WTC11 (cell line): ENCODE measurements at regions not wholly inside any gene's neighbourhood (a gene's known extent, or its start where the extent isn't known, plus 50 kb on each side); places are given as distances from the start of the nearest gene placed in this dataset.

ENCODE experiments used
- ATAC-seq: fragments of 200-7000 bp; cut with Tn5 transposase; 2 replicates; pipeline ENCODE4 v1.10.0; 2021; ENCODE audit warnings: mild to moderate bottlenecking, moderate library complexity
- CTCF ChIA-PET: fragments of 300-600 bp; sonication (Branson Sonifier 250); formaldehyde crosslinking; loops from one replicate; lab custom pipeline; 2021; ENCODE audit warnings: antibody characterized with exemption; lab: Charles Lee
- POLR2A ChIA-PET: fragments of 350-600 bp; sonication (Branson Sonifier 250); formaldehyde crosslinking; loops from one replicate; lab custom pipeline; 2021; ENCODE audit warnings: antibody characterized with exemption; lab: Charles Lee
- DNase-seq: peaks from one replicate; pipeline ENCODE4 v3.0.0; 2021; ENCODE audit warnings: low spot score
- H3K27ac Mint-ChIP-seq: 2 replicates; pipeline ENCODE4 v1.8.0; 2021; ENCODE audit warnings: mixed read lengths
- H3K27me3 Mint-ChIP-seq: 2 replicates; pipeline ENCODE4 v1.8.0; 2021; ENCODE audit warnings: low read depth, mild to moderate bottlenecking, moderate library complexity, mixed read lengths
- H3K36me3 Mint-ChIP-seq: 2 replicates; pipeline ENCODE4 v1.8.0; 2021; ENCODE audit warnings: mixed read lengths
- H3K4me1 Mint-ChIP-seq: 2 replicates; pipeline ENCODE4 v1.8.0; 2022; ENCODE audit warnings: mixed read lengths
- H3K4me3 Mint-ChIP-seq: 2 replicates; pipeline ENCODE4 v1.8.0; 2021; ENCODE audit warnings: mild to moderate bottlenecking, moderate library complexity, mixed read lengths
- H3K9me3 Mint-ChIP-seq: 2 replicates; pipeline ENCODE4 v1.8.0; 2021; ENCODE audit warnings: mixed read lengths
- CBFB ChIP-seq: sonication (generic); formaldehyde crosslinking; IDR thresholded peaks from 2 replicates; pipeline ENCODE4 v1.8.1; 2022; ENCODE audit warnings: mild to moderate bottlenecking, low read depth, missing genetic modification reagents
- E2F1 ChIP-seq: sonication (generic); formaldehyde crosslinking; IDR thresholded peaks from 2 replicates; pipeline ENCODE4 v1.8.0; 2022; ENCODE audit warnings: mild to moderate bottlenecking, missing genetic modification reagents
- ETV6 ChIP-seq: sonication (generic); formaldehyde crosslinking; IDR thresholded peaks from 2 replicates; pipeline ENCODE4 v1.8.1; 2022; ENCODE audit warnings: mild to moderate bottlenecking, missing genetic modification reagents
- FOXJ3 ChIP-seq: sonication (generic); formaldehyde crosslinking; IDR thresholded peaks from 2 replicates; pipeline ENCODE4 v1.9.0; 2021; ENCODE audit warnings: missing genetic modification reagents, mild to moderate bottlenecking, borderline replicate concordance
- HMGA2 ChIP-seq: fragments of 250-450 bp; sonication (Bioruptor Pico); IDR thresholded peaks from 2 replicates; pipeline ENCODE4 v1.4.0; 2021; ENCODE audit warnings: mild to moderate bottlenecking, moderate library complexity
- JAZF1 ChIP-seq: fragments of 250-450 bp; sonication (Bioruptor Pico); IDR thresholded peaks from 2 replicates; pipeline ENCODE4 v1.9.0; 2021; ENCODE audit warnings: moderate library complexity, mild to moderate bottlenecking, inconsistent platforms
- JUN ChIP-seq: sonication (generic); formaldehyde crosslinking; IDR thresholded peaks from 2 replicates; pipeline ENCODE4 v1.8.0; 2023; ENCODE audit warnings: mild to moderate bottlenecking, missing genetic modification reagents
- MYBL2 ChIP-seq: sonication (generic); formaldehyde crosslinking; IDR thresholded peaks from 2 replicates; pipeline ENCODE4 v1.8.1; 2023; ENCODE audit warnings: mild to moderate bottlenecking, moderate library complexity, missing genetic modification reagents
- NFATC4 ChIP-seq: fragments of 250-450 bp; sonication (Bioruptor Pico); IDR thresholded peaks from 2 replicates; pipeline ENCODE4 v1.9.0; 2021; ENCODE audit warnings: mild to moderate bottlenecking
- NR1H2 ChIP-seq: sonication (generic); formaldehyde crosslinking; IDR thresholded peaks from 2 replicates; pipeline ENCODE4 v1.9.0; 2021; ENCODE audit warnings: mild to moderate bottlenecking, moderate library complexity, missing genetic modification reagents
- NR2C2 ChIP-seq: sonication (generic); formaldehyde crosslinking; IDR thresholded peaks from 2 replicates; pipeline ENCODE4 v1.8.0; 2022; ENCODE audit warnings: mild to moderate bottlenecking, missing genetic modification reagents
- RORB ChIP-seq: fragments of 250-450 bp; sonication (Bioruptor Pico); IDR thresholded peaks from 2 replicates; pipeline ENCODE4 v1.9.0; 2021; ENCODE audit warnings: mild to moderate bottlenecking
- ZNF138 ChIP-seq: sonication (generic); formaldehyde crosslinking; conservative IDR thresholded peaks from 2 replicates; pipeline ENCODE4 v1.8.1; 2022; ENCODE audit warnings: mild to moderate bottlenecking, moderate library complexity, missing genetic modification reagents
- ZNF219 ChIP-seq: sonication (generic); formaldehyde crosslinking; IDR thresholded peaks from 2 replicates; pipeline ENCODE4 v1.8.0; 2023; ENCODE audit warnings: missing genetic modification reagents, mild to moderate bottlenecking, borderline replicate concordance
- ZNF263 ChIP-seq: sonication (generic); formaldehyde crosslinking; IDR thresholded peaks from 2 replicates; pipeline ENCODE4 v1.8.1; 2022; ENCODE audit warnings: low read depth, mild to moderate bottlenecking, moderate library complexity, missing genetic modification reagents
- TF ChIP-seq, protein P1 (sequence below): sonication (generic); formaldehyde crosslinking; IDR thresholded peaks from 2 replicates; pipeline ENCODE4 v1.8.0; 2022; ENCODE audit warnings: mild to moderate bottlenecking, missing genetic modification reagents
- TF ChIP-seq, protein P2 (sequence below): sonication (generic); formaldehyde crosslinking; conservative IDR thresholded peaks from 2 replicates; pipeline ENCODE4 v1.8.1; 2023; ENCODE audit warnings: mild to moderate bottlenecking, low read depth, missing genetic modification reagents, moderate library complexity
- TF ChIP-seq, protein P3 (sequence below): sonication (generic); formaldehyde crosslinking; IDR thresholded peaks from 2 replicates; pipeline ENCODE4 v1.8.1; 2022; ENCODE audit warnings: mild to moderate bottlenecking, missing genetic modification reagents, moderate library complexity, borderline replicate concordance
- TF ChIP-seq, protein P4 (sequence below): fragments of 250-450 bp; sonication (Bioruptor Pico); IDR thresholded peaks from 2 replicates; pipeline ENCODE4 v2.1.2; 2022; ENCODE audit warnings: mild to moderate bottlenecking, moderate library complexity

- POLR2A ChIA-PET: no interaction called here
- no peak for ATAC-seq
- Mint-ChIP-seq H3K9me3 (peaks cover 29% of the 10 kb centered on the region), H3K4me3 (no peak overlapping the region), H3K36me3 (peaks cover 14% of the 10 kb centered on the region), H3K27ac (no peak overlapping the region), H3K4me1 (no peaks in the 10 kb centered on the region), H3K27me3 (no peaks in the 10 kb centered on the region; the same call in 1 of the 2 replicates)
- no peak for DNase-seq
- TF ChIP-seq MYBL2 (CRISPR knock-in tag): no peak
- TF ChIP-seq CBFB (CRISPR knock-in tag): no peak
- no peak for TF ChIP-seq ZNF219 (CRISPR knock-in tag)
- TF ChIP-seq, protein P1, sequence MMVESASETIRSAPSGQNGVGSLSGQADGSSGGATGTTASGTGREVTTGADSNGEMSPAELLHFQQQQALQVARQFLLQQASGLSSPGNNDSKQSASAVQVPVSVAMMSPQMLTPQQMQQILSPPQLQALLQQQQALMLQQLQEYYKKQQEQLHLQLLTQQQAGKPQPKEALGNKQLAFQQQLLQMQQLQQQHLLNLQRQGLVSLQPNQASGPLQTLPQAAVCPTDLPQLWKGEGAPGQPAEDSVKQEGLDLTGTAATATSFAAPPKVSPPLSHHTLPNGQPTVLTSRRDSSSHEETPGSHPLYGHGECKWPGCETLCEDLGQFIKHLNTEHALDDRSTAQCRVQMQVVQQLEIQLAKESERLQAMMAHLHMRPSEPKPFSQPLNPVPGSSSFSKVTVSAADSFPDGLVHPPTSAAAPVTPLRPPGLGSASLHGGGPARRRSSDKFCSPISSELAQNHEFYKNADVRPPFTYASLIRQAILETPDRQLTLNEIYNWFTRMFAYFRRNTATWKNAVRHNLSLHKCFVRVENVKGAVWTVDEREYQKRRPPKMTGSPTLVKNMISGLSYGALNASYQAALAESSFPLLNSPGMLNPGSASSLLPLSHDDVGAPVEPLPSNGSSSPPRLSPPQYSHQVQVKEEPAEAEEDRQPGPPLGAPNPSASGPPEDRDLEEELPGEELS: no peak
- no peak for TF ChIP-seq ZNF138 (CRISPR knock-in tag)
- no peak for TF ChIP-seq NR2C2 (CRISPR knock-in tag)
- CTCF ChIA-PET: no interaction called here
These were observed 499.2 kb upstream of the SALL3 start for GRCh38 chr18:78480262-78481054.

DNA sequence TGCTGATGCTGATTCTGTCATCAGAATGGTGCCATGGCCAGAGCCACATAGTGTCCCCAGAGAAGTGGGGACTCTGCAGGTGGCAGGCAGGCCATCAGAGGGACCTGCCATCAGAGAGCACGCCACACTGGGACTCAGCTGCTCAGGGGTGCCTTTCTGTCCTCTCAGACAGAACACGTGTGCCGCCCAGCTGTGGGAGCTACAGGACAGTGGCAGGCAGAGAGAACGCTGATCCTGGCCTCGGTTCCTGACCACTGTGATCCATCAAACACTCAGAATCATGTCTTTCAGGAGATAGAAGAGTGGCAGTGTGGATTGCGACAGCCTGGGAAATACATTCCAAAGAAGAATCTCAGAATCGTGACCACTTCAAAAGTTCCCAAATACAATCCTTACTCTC lies 497.2 kb upstream of the SALL3 start:
- TF ChIP-seq JUN (no peak), HMGA2 (CRISPR knock-in tag) (no peak), ZNF263 (CRISPR knock-in tag) (no peak), NR1H2 (CRISPR knock-in tag) (no peak), JAZF1 (no peak), RORB (no peak), ZNF219 (CRISPR knock-in tag) (no peak), E2F1 (CRISPR knock-in tag) (no peak), NFATC4 (CRISPR knock-in tag) (no peak), FOXJ3 (no peak), ETV6 (CRISPR knock-in tag) (no peak)
- TF ChIP-seq, protein P2, sequence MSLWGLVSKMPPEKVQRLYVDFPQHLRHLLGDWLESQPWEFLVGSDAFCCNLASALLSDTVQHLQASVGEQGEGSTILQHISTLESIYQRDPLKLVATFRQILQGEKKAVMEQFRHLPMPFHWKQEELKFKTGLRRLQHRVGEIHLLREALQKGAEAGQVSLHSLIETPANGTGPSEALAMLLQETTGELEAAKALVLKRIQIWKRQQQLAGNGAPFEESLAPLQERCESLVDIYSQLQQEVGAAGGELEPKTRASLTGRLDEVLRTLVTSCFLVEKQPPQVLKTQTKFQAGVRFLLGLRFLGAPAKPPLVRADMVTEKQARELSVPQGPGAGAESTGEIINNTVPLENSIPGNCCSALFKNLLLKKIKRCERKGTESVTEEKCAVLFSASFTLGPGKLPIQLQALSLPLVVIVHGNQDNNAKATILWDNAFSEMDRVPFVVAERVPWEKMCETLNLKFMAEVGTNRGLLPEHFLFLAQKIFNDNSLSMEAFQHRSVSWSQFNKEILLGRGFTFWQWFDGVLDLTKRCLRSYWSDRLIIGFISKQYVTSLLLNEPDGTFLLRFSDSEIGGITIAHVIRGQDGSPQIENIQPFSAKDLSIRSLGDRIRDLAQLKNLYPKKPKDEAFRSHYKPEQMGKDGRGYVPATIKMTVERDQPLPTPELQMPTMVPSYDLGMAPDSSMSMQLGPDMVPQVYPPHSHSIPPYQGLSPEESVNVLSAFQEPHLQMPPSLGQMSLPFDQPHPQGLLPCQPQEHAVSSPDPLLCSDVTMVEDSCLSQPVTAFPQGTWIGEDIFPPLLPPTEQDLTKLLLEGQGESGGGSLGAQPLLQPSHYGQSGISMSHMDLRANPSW (CRISPR knock-in tag): no peak
- TF ChIP-seq, protein P3, sequence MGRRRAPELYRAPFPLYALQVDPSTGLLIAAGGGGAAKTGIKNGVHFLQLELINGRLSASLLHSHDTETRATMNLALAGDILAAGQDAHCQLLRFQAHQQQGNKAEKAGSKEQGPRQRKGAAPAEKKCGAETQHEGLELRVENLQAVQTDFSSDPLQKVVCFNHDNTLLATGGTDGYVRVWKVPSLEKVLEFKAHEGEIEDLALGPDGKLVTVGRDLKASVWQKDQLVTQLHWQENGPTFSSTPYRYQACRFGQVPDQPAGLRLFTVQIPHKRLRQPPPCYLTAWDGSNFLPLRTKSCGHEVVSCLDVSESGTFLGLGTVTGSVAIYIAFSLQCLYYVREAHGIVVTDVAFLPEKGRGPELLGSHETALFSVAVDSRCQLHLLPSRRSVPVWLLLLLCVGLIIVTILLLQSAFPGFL (CRISPR knock-in tag): no peak
- TF ChIP-seq, protein P4, sequence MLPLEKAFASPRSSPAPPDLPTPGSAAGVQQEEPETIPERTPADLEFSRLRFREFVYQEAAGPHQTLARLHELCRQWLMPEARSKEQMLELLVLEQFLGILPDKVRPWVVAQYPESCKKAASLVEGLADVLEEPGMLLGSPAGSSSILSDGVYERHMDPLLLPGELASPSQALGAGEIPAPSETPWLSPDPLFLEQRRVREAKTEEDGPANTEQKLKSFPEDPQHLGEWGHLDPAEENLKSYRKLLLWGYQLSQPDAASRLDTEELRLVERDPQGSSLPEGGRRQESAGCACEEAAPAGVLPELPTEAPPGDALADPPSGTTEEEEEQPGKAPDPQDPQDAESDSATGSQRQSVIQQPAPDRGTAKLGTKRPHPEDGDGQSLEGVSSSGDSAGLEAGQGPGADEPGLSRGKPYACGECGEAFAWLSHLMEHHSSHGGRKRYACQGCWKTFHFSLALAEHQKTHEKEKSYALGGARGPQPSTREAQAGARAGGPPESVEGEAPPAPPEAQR: no peak
- TF ChIP-seq, protein P1: no peak
- CTCF ChIA-PET: no interaction called here
- no peak for ATAC-seq

More for the DNA sequence above, 497.2 kb upstream of the SALL3 start:
- no peaks in the 10 kb centered on the region; the same call in 1 of the 2 replicates for H3K27me3 Mint-ChIP-seq
- H3K9me3 Mint-ChIP-seq: peaks cover 28% of the 10 kb centered on the region
- peaks cover 18% of the 10 kb centered on the region for H3K36me3 Mint-ChIP-seq
- POLR2A ChIA-PET: no interaction called here
- DNase-seq: no peak
- no peak overlapping the region for H3K4me3 Mint-ChIP-seq
- no peak overlapping the region for H3K27ac Mint-ChIP-seq
- no peaks in the 10 kb centered on the region for H3K4me1 Mint-ChIP-seq
